Fibroblast of peridontal ligament (primary cell): ENCODE measurements at regions not wholly inside any gene's neighbourhood (a gene's known extent, or its start where the extent isn't known, plus 50 kb on each side); places are given as distances from the start of the nearest gene placed in this dataset.
"Not testable (repeated sequence)": the region's sequence is repeated elsewhere in the genome, so short reads cannot be mapped to it uniquely, and the experiment has no call there.

ENCODE experiments used
- DNase-seq: peaks from one replicate; pipeline ENCODE4 v3.0.0-alpha.2; 2010; ENCODE audit errors: extremely low read depth

DNA sequence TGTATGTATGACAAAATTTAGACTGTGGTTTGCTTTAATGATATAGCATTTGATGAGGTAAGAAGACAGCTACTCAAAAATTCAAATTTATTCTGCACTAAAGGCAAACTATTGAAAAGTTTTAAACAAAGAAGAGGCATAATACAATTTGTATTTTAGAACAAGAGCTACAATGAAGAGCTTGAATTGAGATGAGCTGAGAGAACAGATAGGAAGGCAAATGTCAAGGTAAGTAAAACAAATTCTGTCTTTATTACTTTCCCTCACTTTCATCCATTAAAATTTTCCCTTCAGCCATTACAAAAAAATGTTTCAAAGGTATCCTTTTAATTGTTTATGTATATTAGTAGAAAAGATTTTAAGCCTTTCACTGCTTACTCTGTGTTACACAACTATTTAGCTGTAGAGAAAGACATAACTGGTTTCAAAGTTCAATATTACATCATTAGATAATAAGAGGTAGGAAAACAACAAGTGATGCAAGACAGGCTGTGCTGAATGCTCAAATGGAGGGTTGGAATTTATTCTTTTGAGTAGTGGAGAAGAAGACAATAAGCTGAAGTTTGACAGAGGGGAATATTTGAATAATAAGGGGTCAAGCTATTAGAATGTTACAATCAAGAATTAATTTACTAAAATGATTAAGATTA is 1334.1 kb downstream of the FSCB start:
- no peak for DNase-seq

GRCh38 chr14:43169722-43170121 is 1337.4 kb downstream of the FSCB start:
- no peak for DNase-seq

DNA sequence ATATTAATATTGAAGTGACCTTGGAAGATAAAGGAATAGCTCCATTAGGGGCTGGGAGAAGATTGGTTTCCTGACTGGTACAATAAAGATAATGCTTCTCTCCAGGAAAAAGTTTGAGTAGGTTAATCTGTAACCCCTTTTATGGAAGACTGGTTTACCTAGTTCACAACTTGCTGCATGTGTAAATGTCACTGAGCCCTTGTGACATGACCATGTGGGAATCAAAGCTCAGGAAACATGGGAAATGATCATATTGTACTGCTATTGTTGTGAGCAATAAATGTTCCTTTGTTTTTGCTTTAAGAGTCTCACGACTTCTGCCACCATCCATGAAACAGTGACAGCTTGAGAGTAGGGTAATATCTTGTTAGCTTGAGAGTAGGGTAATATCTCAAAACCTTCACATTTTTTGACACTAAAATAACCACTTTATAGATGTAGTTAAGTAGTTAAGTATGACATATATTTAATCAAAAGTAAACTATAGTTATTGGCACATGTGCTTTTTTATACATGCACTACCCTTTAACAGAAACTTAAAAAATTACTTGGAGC is 1338.6 kb downstream of the FSCB start:
- no peak for DNase-seq

DNA sequence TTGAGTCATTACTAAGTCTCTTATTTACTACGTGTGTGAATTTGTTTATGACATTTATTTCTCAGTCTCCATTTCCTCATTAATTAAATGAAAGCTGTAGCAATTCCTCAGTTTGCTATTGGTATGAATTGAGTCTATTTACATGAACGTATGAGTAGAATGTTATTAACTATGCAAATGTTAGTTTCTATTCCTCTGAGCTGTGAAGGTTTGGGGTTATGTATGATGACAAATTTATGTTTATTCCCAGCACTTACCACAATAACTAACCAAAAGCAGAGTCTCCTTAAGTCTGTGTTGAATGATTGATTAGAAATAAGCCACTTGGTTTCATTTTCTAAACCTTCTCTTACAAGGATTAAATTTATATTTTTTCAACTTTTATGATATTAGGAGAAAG is 1340.9 kb downstream of the FSCB start:
- no peak for DNase-seq

DNA sequence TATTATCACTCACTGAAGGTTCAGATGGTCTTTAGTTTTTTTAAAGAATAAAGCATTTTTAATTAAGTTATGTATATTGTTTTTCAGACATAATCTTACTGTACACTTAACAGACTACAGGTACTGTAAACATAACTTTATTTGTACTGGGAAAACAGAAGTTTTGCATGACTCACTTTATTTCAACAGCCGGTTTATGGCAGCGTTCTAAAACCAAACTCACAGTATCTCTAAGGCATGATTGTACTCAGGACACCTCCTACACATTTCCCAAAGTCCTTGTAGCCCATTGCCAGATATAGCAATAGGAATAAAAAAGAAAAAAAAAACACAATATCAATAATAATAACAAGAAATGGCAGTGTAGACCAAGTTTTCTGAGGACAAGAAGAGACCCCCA is 1341.4 kb downstream of the FSCB start:
- DNase-seq = no peak

DNA sequence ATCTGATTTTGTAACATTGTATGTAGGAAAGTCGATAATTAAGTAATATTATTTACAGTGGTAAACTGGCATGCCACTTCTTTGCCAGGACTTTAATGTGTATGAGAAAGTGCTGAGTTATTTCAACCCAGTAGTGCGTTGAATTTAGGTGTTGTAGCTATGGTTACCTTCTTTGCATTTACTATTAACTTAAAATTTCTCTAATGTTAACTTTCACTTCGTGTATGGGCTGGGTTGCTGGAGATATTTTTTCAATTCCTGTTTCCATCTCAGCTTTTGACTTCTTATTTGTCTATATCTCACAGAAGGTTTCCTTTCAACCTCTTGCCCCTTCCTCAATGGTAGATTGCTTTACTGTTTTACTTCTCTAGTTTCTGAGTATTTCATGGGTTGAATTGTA is 1345.6 kb downstream of the FSCB start:
- no peak for DNase-seq

GRCh38 chr14:43157661-43158060 is 1349.4 kb downstream of the FSCB start:
- DNase-seq = no peak

- no peak for DNase-seq
These were observed 1351.2 kb downstream of the FSCB start for GRCh38 chr14:43155924-43156323.

DNA sequence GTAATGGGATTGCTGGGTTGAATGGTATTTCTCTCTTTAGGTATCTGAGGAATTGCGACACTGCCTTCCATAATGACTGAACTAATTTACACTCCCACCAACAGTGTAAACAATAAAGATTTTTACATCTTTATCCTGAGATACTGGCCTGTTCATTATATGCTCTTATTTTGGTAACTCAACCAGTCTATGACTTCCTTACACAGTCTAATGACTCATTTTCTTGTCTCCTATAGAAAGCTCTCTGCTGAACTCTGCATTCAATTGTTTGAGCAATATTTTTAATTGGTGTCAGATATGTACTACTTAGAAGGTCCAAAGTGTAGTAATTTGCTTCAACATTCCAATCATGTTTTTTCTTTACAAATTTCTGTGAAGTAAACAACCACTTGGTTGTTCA is 1351.8 kb downstream of the FSCB start:
- DNase-seq = no peak

- DNase-seq = no peak
These were observed 1359.6 kb downstream of the FSCB start for GRCh38 chr14:43147485-43147884.

- no peak for DNase-seq
These were observed 1361.7 kb downstream of the FSCB start for GRCh38 chr14:43145361-43145760.

GRCh38 chr14:43143106-43143505 is 1364.0 kb downstream of the FSCB start:
- no peak for DNase-seq

DNA sequence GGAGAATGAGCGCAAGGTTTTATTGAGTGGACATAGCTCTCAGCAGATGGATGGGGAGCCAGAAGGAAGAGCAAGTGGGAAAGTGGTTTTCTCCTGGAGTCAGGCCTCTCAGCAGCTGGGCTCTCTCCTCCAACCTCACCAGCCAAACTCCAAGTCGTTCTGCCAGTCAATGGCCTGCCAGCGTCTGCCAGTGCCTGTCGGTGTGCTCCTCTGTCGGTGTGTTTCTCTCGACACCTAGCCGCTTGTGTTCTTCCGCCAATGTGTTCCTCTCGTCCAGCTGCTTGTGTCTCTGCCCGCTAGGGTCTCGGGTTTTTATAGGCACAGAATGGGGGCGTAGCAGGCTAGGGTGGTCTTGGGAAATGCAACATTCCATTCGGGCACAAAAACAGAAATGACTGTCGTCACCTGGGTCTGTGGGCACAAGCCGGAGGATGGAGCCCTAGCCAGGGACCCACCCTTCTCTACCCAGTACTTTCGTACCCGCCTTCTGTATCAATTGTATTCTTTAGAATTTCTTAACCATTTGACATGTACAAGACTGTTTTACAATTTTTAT is 1365.4 kb downstream of the FSCB start:
- no peak for DNase-seq

- no peak for DNase-seq
These were observed 1366.6 kb downstream of the FSCB start for GRCh38 chr14:43140453-43140852.

- no peak for DNase-seq
These were observed 1371.1 kb downstream of the FSCB start for GRCh38 chr14:43135877-43136411.

DNA sequence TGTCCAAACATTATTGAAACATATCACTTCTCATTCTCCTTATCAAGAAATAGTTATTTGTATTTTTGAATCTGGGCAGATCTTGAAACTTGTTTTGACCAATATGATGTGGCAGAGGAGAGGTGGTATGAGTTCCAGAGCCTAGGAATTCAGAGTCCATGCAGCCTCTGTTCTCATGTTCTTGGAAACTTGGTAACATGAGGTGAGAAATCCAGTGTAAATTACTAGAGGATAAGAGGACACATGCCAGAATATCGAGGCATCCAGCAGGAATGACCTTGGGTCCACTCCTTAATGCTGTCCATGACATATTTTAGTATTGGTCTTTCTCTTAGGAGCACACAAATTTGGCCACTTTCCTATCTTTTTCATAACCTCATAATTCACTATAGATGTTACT is 1374.6 kb downstream of the FSCB start:
- no peak for DNase-seq

DNA sequence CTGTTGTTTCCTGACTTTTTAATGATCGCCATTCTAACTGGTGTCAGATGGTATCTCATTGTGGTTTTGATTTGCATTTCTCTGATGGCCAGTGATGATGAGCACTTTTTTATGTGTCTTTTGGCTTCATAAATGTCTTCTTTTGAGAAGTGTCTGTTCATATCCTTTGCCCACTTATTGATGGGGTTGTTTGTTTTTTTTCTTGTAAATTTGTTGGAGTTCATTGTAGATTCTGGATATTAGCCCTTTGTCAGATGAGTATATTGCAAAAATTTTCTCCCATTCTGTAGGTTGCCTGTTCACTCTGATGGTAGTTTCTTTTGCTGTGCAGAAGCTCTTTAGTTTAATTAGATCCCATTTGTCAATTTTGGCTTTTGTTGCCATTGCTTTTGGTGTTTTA is 1378.7 kb downstream of the FSCB start:
- DNase-seq = not testable (repeated sequence)

DNA sequence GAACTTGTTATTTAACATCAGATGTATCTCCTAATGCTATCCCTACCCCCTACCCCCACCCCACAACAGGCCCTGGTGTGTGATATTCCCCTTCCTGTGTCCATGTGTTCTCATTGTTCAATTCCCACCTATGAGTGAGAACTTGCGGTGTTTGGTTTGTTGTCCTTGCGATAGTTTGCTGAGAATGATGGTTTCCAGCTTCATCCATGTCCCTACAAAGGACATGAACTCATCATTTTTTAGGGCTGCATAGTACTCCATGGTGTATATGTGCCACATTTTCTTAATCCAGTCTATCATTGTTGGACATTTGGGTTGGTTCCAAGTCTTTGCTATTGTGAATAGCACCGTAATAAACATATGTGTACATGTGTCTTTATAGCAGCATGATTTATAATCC is 1379.2 kb downstream of the FSCB start:
- DNase-seq = not testable (repeated sequence)

DNA sequence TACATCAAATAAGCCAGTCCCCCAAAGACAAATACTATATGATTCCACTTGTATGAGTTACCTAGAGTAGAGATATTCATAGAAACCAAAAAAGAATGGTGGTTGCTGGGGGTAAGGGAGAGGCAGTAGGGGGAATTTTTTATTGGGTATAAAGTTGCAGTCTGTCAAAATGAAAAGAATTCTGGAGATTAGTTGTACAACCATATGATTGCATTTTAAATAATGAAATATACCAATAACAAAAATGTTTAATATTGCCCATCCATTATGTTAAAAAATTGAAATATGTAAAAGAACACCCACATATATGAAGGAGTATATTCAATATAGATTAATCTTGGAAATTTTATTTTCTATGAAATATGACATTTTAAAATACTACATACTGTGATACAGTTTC is 1383.5 kb downstream of the FSCB start:
- DNase-seq = no peak

DNA sequence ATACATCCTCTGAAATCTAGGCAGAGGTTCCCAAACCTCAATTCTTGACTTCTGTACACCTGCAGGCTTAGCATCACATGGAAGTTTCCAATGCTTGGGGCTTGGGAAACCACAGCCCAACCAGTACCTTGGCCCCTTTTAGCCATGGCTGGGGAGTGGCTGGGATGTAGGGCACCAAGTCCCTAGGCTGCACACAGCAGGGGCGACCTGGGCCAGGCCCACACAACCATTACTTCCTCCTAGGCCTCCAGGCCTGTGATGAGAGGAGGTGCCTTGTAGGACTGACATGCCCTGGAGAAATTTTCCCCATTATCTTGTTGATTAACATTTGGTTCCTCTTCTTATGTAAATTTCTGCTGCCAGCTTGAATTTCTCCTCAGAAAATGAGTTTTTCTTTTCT is 1387.4 kb downstream of the FSCB start:
- DNase-seq = no peak

GRCh38 chr14:43116341-43116740 is 1390.7 kb downstream of the FSCB start:
- DNase-seq = no peak

- no peak for DNase-seq
These were observed 1401.8 kb downstream of the FSCB start for GRCh38 chr14:43105305-43105704.

DNA sequence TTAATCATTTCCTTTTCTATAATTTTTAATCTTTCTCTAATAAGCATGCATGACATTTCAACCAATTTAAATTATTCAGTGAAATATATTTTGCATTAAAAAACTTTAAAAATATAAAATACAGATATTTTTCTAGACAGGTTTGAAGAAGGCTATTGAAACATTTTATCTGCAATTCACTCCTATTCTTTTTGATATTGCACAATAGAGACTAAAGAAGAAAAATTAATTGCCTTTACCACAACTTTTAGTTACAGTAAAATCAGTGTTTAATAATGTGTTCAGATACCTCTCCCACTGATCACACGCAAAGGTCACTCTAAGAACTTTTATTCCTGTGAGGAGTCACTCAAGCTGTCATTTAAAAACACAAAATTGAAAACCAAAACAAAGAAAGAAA is 1416.7 kb downstream of the FSCB start:
- DNase-seq = no peak

DNA sequence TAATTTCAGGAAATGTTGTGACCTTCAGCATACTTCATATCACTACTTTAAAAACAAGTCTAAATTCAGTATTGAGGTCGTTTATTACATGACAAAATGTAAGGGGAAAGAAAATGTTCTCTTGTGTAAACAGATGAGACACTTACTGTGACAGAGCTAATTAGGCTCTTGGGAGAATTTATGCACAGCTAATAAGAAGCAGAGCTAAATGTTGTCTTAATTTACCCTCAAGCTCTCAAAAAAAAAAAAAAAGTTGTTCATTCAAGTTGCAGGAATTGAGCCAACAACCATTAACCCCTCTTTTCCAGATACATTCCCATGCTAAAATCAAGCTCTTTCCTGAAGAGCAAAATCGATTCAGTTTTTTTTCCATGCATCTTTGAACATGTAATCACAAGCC is 1419.4 kb downstream of the FSCB start:
- no peak for DNase-seq
